Mesenchymal stem cell (in vitro differentiated cells and primary cell): ENCODE measurements at regions not wholly inside any gene's neighbourhood (a gene's known extent, or its start where the extent isn't known, plus 50 kb on each side); places are given as distances from the start of the nearest gene placed in this dataset.

Experiments used
- DNase-seq: peaks from one replicate; pipeline ENCODE4 v3.0.0-alpha.2; 2013
- H2AFZ ChIP-seq: one replicate; pipeline ENCODE4 v1.6.1; 2013; ENCODE audit warnings: low read depth, mild to moderate bottlenecking, control low read depth, inconsistent platforms, low read length, moderate library complexity
- H2AK5ac ChIP-seq: 2 replicates; pipeline ENCODE4 v1.6.1; 2013; ENCODE audit warnings: low read length, moderate library complexity, mild to moderate bottlenecking, inconsistent platforms; ENCODE audit not compliant: severe bottlenecking
- H2BK120ac ChIP-seq: one replicate; pipeline ENCODE4 v1.6.1; 2013; ENCODE audit warnings: low read depth, mild to moderate bottlenecking, inconsistent platforms, low read length, moderate library complexity
- H2BK12ac ChIP-seq, 2 experiments: one replicate each; pipeline ENCODE4 v1.6.1; 2013; ENCODE audit warnings: inconsistent platforms in 2 of 2, low read length in 2 of 2, mild to moderate bottlenecking in 2 of 2, moderate library complexity in 2 of 2, control low read depth in 1 of 2
- H2BK15ac ChIP-seq: one replicate; pipeline ENCODE4 v1.6.1; 2013; ENCODE audit warnings: mild to moderate bottlenecking, low read depth, inconsistent platforms; ENCODE audit not compliant: poor library complexity, severe bottlenecking
- H2BK5ac ChIP-seq: 2 replicates; pipeline ENCODE4 v1.6.1; 2013; ENCODE audit warnings: low read depth, mild to moderate bottlenecking, low read length, control low read depth, inconsistent platforms; ENCODE audit not compliant: poor library complexity, severe bottlenecking
- H3K14ac ChIP-seq, 2 experiments: one replicate each; pipeline ENCODE4 v1.6.1; 2013; ENCODE audit warnings: inconsistent platforms in 2 of 2, low read length in 2 of 2, control low read depth in 1 of 2, mild to moderate bottlenecking in 1 of 2, moderate library complexity in 1 of 2
- H3K18ac ChIP-seq, 2 experiments: one replicate each; pipeline ENCODE4 v1.6.1; 2013; ENCODE audit warnings: inconsistent platforms in 2 of 2, low read length in 2 of 2, control low read depth in 1 of 2, low read depth in 1 of 2, mild to moderate bottlenecking in 1 of 2
- H3K23ac ChIP-seq, 2 experiments: one replicate each; pipeline ENCODE4 v1.6.1; 2013; ENCODE audit warnings: inconsistent platforms in 2 of 2, low read length in 2 of 2, mild to moderate bottlenecking in 2 of 2, moderate library complexity in 2 of 2, control low read depth in 1 of 2
- H3K27ac ChIP-seq: 2 replicates; pipeline ENCODE4 v1.5.1; 2013; ENCODE audit warnings: mild to moderate bottlenecking, moderate library complexity, low read length, control low read depth, inconsistent platforms; ENCODE audit not compliant: poor library complexity, severe bottlenecking
- H3K27me3 ChIP-seq, 2 experiments: 2 replicates each; pipeline versions ENCODE4 v1.6.1 to v1.7.0; 2013; ENCODE audit warnings: low read length in 2 of 2, mild to moderate bottlenecking in 2 of 2, moderate library complexity in 2 of 2, control low read depth in 1 of 2, inconsistent platforms in 1 of 2; ENCODE audit not compliant: control insufficient read depth in 1 of 2, insufficient read depth in 1 of 2
- H3K36me3 ChIP-seq, 2 experiments: 2 replicates each; pipeline versions ENCODE4 v1.6.1 to v1.7.0; 2013; ENCODE audit warnings: low read length in 2 of 2, control low read depth in 1 of 2, inconsistent platforms in 1 of 2, low read depth in 1 of 2, mild to moderate bottlenecking in 1 of 2; ENCODE audit not compliant: insufficient read depth in 2 of 2, control insufficient read depth in 1 of 2
- H3K4ac ChIP-seq, 2 experiments: one replicate each; pipeline ENCODE4 v1.6.1; 2013; ENCODE audit warnings: inconsistent platforms in 2 of 2, low read length in 2 of 2, mild to moderate bottlenecking in 2 of 2, moderate library complexity in 2 of 2, control low read depth in 1 of 2, low read depth in 1 of 2
- H3K4me1 ChIP-seq: 2 replicates; pipeline ENCODE4 v1.6.1; 2013; ENCODE audit warnings: low read depth, low read length, control low read depth; ENCODE audit not compliant: control insufficient read depth, insufficient read depth
- H3K4me2 ChIP-seq: 2 replicates; pipeline ENCODE4 v1.6.1; 2013; ENCODE audit warnings: low read length, mild to moderate bottlenecking, inconsistent platforms; ENCODE audit not compliant: poor library complexity, severe bottlenecking
- H3K4me3 ChIP-seq, 2 experiments: 2 replicates each; pipeline versions ENCODE4 v1.5.1 to v1.7.0; 2013; ENCODE audit warnings: low read length in 2 of 2, mild to moderate bottlenecking in 2 of 2, control low read depth in 1 of 2, low read depth in 1 of 2; ENCODE audit not compliant: insufficient read depth in 1 of 2
- H3K79me1 ChIP-seq: replicated peaks from 2 replicates; pipeline ENCODE4 v1.6.1; 2013; ENCODE audit warnings: mild to moderate bottlenecking, control low read depth, low read length, inconsistent platforms; ENCODE audit not compliant: poor library complexity, severe bottlenecking
- H3K9ac ChIP-seq: 2 replicates; pipeline ENCODE4 v1.7.0; 2013; ENCODE audit warnings: mild to moderate bottlenecking, low read length, moderate library complexity
- H3K9me3 ChIP-seq: 2 replicates; pipeline ENCODE4 v1.7.0; 2013; ENCODE audit warnings: mild to moderate bottlenecking, low read length; ENCODE audit not compliant: control insufficient read depth
- H4K8ac ChIP-seq: one replicate; pipeline ENCODE4 v1.6.1; 2013; ENCODE audit warnings: inconsistent platforms, mild to moderate bottlenecking, low read length, moderate library complexity
- H4K91ac ChIP-seq: one replicate; pipeline ENCODE4 v1.6.1; 2013; ENCODE audit warnings: mild to moderate bottlenecking, low read length, inconsistent platforms
- WGBS: methylation state at CpG from one replicate; pipeline ENCODE4 v1.1.7; 2013; ENCODE audit warnings: mixed read lengths; 5-methylcytosine and 5-hydroxymethylcytosine counted together

DNA sequence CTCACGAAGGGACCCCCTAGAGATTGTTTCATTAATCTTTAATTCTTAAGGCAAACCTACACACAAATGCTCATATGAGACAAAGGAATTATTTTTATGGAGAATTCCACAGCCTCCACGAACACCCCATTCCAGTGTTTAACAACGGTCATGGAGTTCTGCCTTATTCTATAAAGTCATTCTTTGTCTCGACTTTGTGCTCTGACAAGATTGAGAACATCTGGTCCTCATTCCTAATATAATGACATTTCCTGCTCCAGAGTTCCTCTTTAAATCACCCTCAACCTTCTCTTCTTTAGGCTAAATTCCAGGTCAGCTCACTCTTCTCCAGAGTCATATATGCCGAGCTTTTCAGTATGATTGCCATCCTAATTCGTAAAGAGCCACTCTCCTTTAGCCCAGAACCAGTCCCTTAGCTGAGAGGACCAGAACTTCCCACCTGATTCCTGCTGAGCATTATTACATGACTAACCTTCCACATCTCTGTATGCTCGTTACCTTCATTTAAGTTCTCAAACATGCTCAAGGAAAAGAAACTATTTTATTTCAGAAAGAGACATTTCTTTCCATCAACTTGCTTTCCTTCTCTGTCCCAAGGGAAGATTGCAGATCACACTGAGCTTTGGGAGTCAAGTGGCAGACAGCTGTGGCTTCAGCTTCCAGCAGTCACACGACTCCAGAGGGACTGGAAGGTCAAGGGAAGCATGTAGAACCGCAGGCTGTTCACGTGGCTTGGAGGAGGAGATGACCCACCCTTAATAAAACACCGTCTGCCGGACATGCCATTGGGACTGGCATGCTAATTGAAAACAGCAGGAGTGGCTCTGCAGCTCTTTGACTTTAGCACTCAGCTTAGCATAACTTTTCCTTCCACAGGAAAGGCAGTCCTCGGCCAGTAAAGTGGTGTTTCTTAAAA, 467.1 kb upstream of the HSF2 start:
- DNase-seq: peak; percentile 94
- H2BK15ac ChIP-seq: no peak overlapping the region
- H3K27ac ChIP-seq: peak overlapping the region; percentile 3
- H3K4ac ChIP-seq: peak overlapping the region; percentile 11 to 57
- no peak overlapping the region for H4K91ac ChIP-seq
- peak overlapping the region; percentile 67 to 78 for H3K18ac ChIP-seq
- H2BK120ac ChIP-seq: no peak overlapping the region
- H3K79me1 ChIP-seq: no peaks in the 10 kb centered on the region
- H3K14ac ChIP-seq: no peak overlapping the region
- H2AK5ac ChIP-seq: no peak overlapping the region
- no peaks in the 10 kb centered on the region for H3K27me3 ChIP-seq
- H2AFZ ChIP-seq: no peak overlapping the region
- peak overlapping the region in 1 of 2 experiments; percentile 17 for H3K4me3 ChIP-seq
- H4K8ac ChIP-seq: no peak overlapping the region
- H3K4me2 ChIP-seq: no peak overlapping the region
- WGBS: 7% methylated on average over 8 of the region's 13 CpGs
- peaks cover 2% of the 10 kb centered on the region for H3K4me1 ChIP-seq
- H2BK12ac ChIP-seq: peak overlapping the region in 1 of 2 experiments; percentile 10
- H3K9ac ChIP-seq: peak overlapping the region; percentile 61
- no peak overlapping the region for H2BK5ac ChIP-seq
- H3K23ac ChIP-seq: no peak overlapping the region
- no peaks in the 10 kb centered on the region for H3K9me3 ChIP-seq
- H3K36me3 ChIP-seq: no peaks in the 10 kb centered on the region

- Histone ChIP-seq H2BK15ac (no peak overlapping the region), H3K79me1 (no peaks in the 10 kb centered on the region), H3K4me1 (peaks cover 2% of the 10 kb centered on the region), H3K27ac (no peak overlapping the region), H3K9me3 (no peaks in the 10 kb centered on the region), H3K18ac (no peak overlapping the region), H2BK5ac (no peak overlapping the region), H3K4ac (no peak overlapping the region), H3K9ac (no peak overlapping the region), H3K14ac (no peak overlapping the region), H4K8ac (no peak overlapping the region), H2AFZ (no peak overlapping the region), H3K23ac (no peak overlapping the region), H2BK120ac (no peak overlapping the region), H4K91ac (no peak overlapping the region), H3K36me3 (no peaks in the 10 kb centered on the region), H2AK5ac (no peak overlapping the region), H3K4me2 (no peak overlapping the region), H2BK12ac (peak overlapping the region in 1 of 2 experiments; percentile 83), H3K4me3 (no peak overlapping the region), H3K27me3 (no peaks in the 10 kb centered on the region)
- WGBS: 64% methylated on average over 2 of the region's 2 CpGs
- no peak for DNase-seq
Observed at GRCh38 chr6:121934451-121934850, 465.0 kb upstream of the HSF2 start.

GRCh38 chr6:121940728-121941127, 458.7 kb upstream of the HSF2 start:
- no peaks in the 10 kb centered on the region for H3K36me3 ChIP-seq
- WGBS: 100% methylated on average over 1 of the region's 2 CpGs
- no peak overlapping the region for H3K18ac ChIP-seq
- no peak overlapping the region for H4K8ac ChIP-seq
- peak; percentile 61 for DNase-seq
- H2AK5ac ChIP-seq: no peak overlapping the region
- no peak overlapping the region for H2AFZ ChIP-seq
- H3K4ac ChIP-seq: no peak overlapping the region
- no peak overlapping the region for H2BK5ac ChIP-seq
- no peaks in the 10 kb centered on the region for H3K9me3 ChIP-seq
- H3K27me3 ChIP-seq: no peaks in the 10 kb centered on the region
- no peak overlapping the region for H3K4me2 ChIP-seq
- no peak overlapping the region for H3K23ac ChIP-seq
- no peaks in the 10 kb centered on the region for H3K79me1 ChIP-seq
- no peak overlapping the region for H3K27ac ChIP-seq
- no peaks in the 10 kb centered on the region for H3K4me1 ChIP-seq
- H2BK15ac ChIP-seq: no peak overlapping the region
- H2BK12ac ChIP-seq: no peak overlapping the region
- H3K4me3 ChIP-seq: no peak overlapping the region
- no peak overlapping the region for H3K9ac ChIP-seq
- H2BK120ac ChIP-seq: no peak overlapping the region
- H3K14ac ChIP-seq: no peak overlapping the region
- no peak overlapping the region for H4K91ac ChIP-seq

- 67% methylated on average over 1 of the region's 1 CpG for WGBS
- no peaks in the 10 kb centered on the region for H3K9me3 ChIP-seq
- no peak overlapping the region for H3K14ac ChIP-seq
- no peak overlapping the region for H3K27ac ChIP-seq
- no peak overlapping the region for H2BK5ac ChIP-seq
- H3K4me1 ChIP-seq: no peaks in the 10 kb centered on the region
- H2AFZ ChIP-seq: no peak overlapping the region
- no peak overlapping the region for H3K4me3 ChIP-seq
- no peaks in the 10 kb centered on the region for H3K27me3 ChIP-seq
- no peak overlapping the region for H3K4ac ChIP-seq
- no peak overlapping the region for H4K8ac ChIP-seq
- H2BK120ac ChIP-seq: no peak overlapping the region
- H2BK15ac ChIP-seq: no peak overlapping the region
- no peaks in the 10 kb centered on the region for H3K79me1 ChIP-seq
- no peak overlapping the region for H3K18ac ChIP-seq
- H3K9ac ChIP-seq: no peak overlapping the region
- no peaks in the 10 kb centered on the region for H3K36me3 ChIP-seq
- H3K23ac ChIP-seq: no peak overlapping the region
- no peak overlapping the region for H4K91ac ChIP-seq
- no peak for DNase-seq
- H2AK5ac ChIP-seq: no peak overlapping the region
- no peak overlapping the region for H2BK12ac ChIP-seq
- H3K4me2 ChIP-seq: no peak overlapping the region
Observed at GRCh38 chr6:121944354-121944753, 455.1 kb upstream of the HSF2 start.
